Panc1 (cell line): ENCODE measurements at regions not wholly inside any gene's neighbourhood (a gene's known extent, or its start where the extent isn't known, plus 50 kb on each side); places are given as distances from the start of the nearest gene placed in this dataset.

ENCODE experiments used
- ATAC-seq: fragments of 200-7000 bp; cut with Tn5 transposase; 2 replicates; pipeline ENCODE4 v1.9.1; 2020; ENCODE audit warnings: mild to moderate bottlenecking, moderate library complexity
- BruUV-seq: library from RNA; stranded (reverse); fragments of 400-500 nt; replicated peaks from 2 replicates; lab custom pipeline; 2021; lab: Mats Ljungman, UMichigan
- CTCF ChIA-PET: fragments of 300-600 bp; sonication (Branson Sonifier 250); formaldehyde crosslinking; loops from one replicate; lab custom pipeline; 2022; ENCODE audit warnings: antibody characterized with exemption; lab: Charles Lee
- POLR2A ChIA-PET: fragments of 300-600 bp; sonication (Branson Sonifier 250); formaldehyde crosslinking; loops from one replicate; lab custom pipeline; 2022; ENCODE audit warnings: antibody characterized with exemption; lab: Charles Lee
- DNase-seq: peaks from one replicate; pipeline ENCODE4 v3.0.0-alpha.2; 2010; ENCODE audit warnings: low read depth, low spot score
- H3K27ac ChIP-seq: 2 replicates; pipeline ENCODE4 v1.5.1; 2011; ENCODE audit warnings: mild to moderate bottlenecking, low read length, inconsistent platforms
- H3K27me3 ChIP-seq: fragments of 200-500 bp; sonication (Bioruptor generic); 2 replicates; pipeline ENCODE4 v1.6.0; 2014; ENCODE audit warnings: low read length, inconsistent platforms; ENCODE audit not compliant: control insufficient read depth, insufficient read depth
- H3K36me3 ChIP-seq: fragments of 200-500 bp; sonication (Bioruptor generic); 2 replicates; pipeline ENCODE4 v1.5.1; 2014; ENCODE audit warnings: inconsistent platforms, mild to moderate bottlenecking, low read length, moderate library complexity; ENCODE audit not compliant: control insufficient read depth, insufficient read depth
- H3K4me1 ChIP-seq: 2 replicates; pipeline ENCODE4 v1.5.1; 2011; ENCODE audit warnings: inconsistent platforms, mild to moderate bottlenecking, low read length, moderate library complexity; ENCODE audit not compliant: control insufficient read depth, insufficient read depth
- H3K4me3 ChIP-seq, 2 experiments: 2 replicates each; pipeline ENCODE4 v1.5.1; 2011 to 2012; ENCODE audit warnings: low read depth in 2 of 2, low read length in 2 of 2, mild to moderate bottlenecking in 2 of 2, inconsistent platforms in 1 of 2, moderate library complexity in 1 of 2
- H3K9me3 ChIP-seq: fragments of 200-500 bp; sonication (Bioruptor generic); 2 replicates; pipeline ENCODE4 v1.5.1; 2014; ENCODE audit warnings: low read depth, mild to moderate bottlenecking, inconsistent platforms, low read length, moderate library complexity; ENCODE audit not compliant: control insufficient read depth, insufficient read depth
- CTCF ChIP-seq: fragments of 450-650 bp; IDR thresholded peaks from 2 replicates; pipeline ENCODE4 v1.5.1; 2017; ENCODE audit warnings: mild to moderate bottlenecking
- POLR2AphosphoS5 ChIP-seq: IDR thresholded peaks from 2 replicates; pipeline ENCODE4 v1.6.1; 2012; ENCODE audit warnings: mild to moderate bottlenecking, low read depth, low read length, moderate library complexity
- REST ChIP-seq, 2 experiments: IDR thresholded peaks; 2 replicates each; pipeline ENCODE4 v1.6.1; 2011 to 2012; ENCODE audit warnings: low read depth in 2 of 2, control low read depth in 1 of 2, low read length in 1 of 2, mild to moderate bottlenecking in 1 of 2, moderate library complexity in 1 of 2; ENCODE audit not compliant: insufficient read depth in 1 of 2
- SIN3A ChIP-seq: IDR thresholded peaks from 2 replicates; pipeline ENCODE4 v1.6.1; 2012; ENCODE audit warnings: low read depth, mild to moderate bottlenecking, low read length, moderate library complexity, borderline replicate concordance; ENCODE audit not compliant: insufficient read depth
- TCF7L2 ChIP-seq: IDR thresholded peaks from 2 replicates; pipeline ENCODE4 v1.6.1; 2011; ENCODE audit warnings: mild to moderate bottlenecking, low read depth, low read length, inconsistent platforms
- in situ Hi-C: cut with HindIII; loops from 2 replicates; pipeline ENCODE4 v1.10.0; 2016; ENCODE audit warnings: low sequenced_read_pairs, low pct_unique_long_range_greater_than_20kb
- intact Hi-C: fragments of 100-400 bp; cut with micrococcal nuclease; formaldehyde crosslinking; loops from one replicate; pipeline ENCODE4 v1.10.0; 2022; ENCODE audit not compliant: unreplicated experiment

GRCh38 chr1:82223091-82223490 is 422.4 kb downstream of the ADGRL2 start:
- H3K36me3 ChIP-seq: no peaks in the 10 kb centered on the region
- H3K4me3 ChIP-seq: no peak overlapping the region
- intact Hi-C loops (no loop called here), in situ Hi-C loops (no loop called here)
- no peaks in the 10 kb centered on the region for H3K4me1 ChIP-seq
- BruUV-seq: no TSS peak
- ChIA-PET POLR2A (no interaction called here), CTCF (no interaction called here)
- DNase-seq (no peak), ATAC-seq (no peak)
- H3K9me3 ChIP-seq: no peaks in the 10 kb centered on the region
- no peak overlapping the region for H3K27ac ChIP-seq
- TF ChIP-seq CTCF: no peak
- TF ChIP-seq SIN3A: no peak
- no peak for TF ChIP-seq POLR2AphosphoS5
- no peak for TF ChIP-seq REST (IDR thresholded peaks at IDR 0.05; ENCODE audit: insufficient read depth in 1 of 2, low read depth in 2 of 2, low read length in 1 of 2)
- TF ChIP-seq TCF7L2: no peak
- no peaks in the 10 kb centered on the region for H3K27me3 ChIP-seq

GRCh38 chr1:82221721-82222120 is 421.0 kb downstream of the ADGRL2 start:
- intact Hi-C loops: no loop called here
- DNase-seq (no peak), ATAC-seq (no peak)
- in situ Hi-C loops: no loop called here
- no peaks in the 10 kb centered on the region for H3K9me3 ChIP-seq
- H3K36me3 ChIP-seq: no peaks in the 10 kb centered on the region
- TF ChIP-seq POLR2AphosphoS5 (no peak), REST (IDR thresholded peaks at IDR 0.05; ENCODE audit: insufficient read depth in 1 of 2, low read depth in 2 of 2, low read length in 1 of 2) (no peak), SIN3A (no peak), TCF7L2 (no peak), CTCF (no peak)
- H3K27me3 ChIP-seq: no peaks in the 10 kb centered on the region
- H3K4me1 ChIP-seq: no peaks in the 10 kb centered on the region
- H3K27ac ChIP-seq: no peak overlapping the region
- no peak overlapping the region for H3K4me3 ChIP-seq
- ChIA-PET CTCF (no interaction called here), POLR2A (no interaction called here)
- no TSS peak for BruUV-seq
